SK-N-SH treated with all-trans-retinoic acid at 6 μM for 48 hours (cell line): ENCODE measurements at regions not wholly inside any gene's neighbourhood (a gene's known extent, or its start where the extent isn't known, plus 50 kb on each side); places are given as distances from the start of the nearest gene placed in this dataset.

ENCODE experiments used
- ATAC-seq: fragments of 200-7000 bp; cut with Tn5 transposase; 3 replicates; pipeline ENCODE4 v1.9.1; 2020; ENCODE audit warnings: mild to moderate bottlenecking, moderate library complexity
- ARNTL ChIP-seq: fragments of 450-650 bp; formaldehyde crosslinking; IDR thresholded peaks from 2 replicates; pipeline ENCODE4 v1.5.0; 2020; ENCODE audit warnings: low read depth, mild to moderate bottlenecking, moderate library complexity, borderline replicate concordance
- BACH2 ChIP-seq: fragments of 250-450 bp; sonication (Bioruptor Pico); IDR thresholded peaks from 2 replicates; pipeline ENCODE4 v1.9.0; 2021; ENCODE audit warnings: mild to moderate bottlenecking, borderline replicate concordance
- CREB5 ChIP-seq: fragments of 250-450 bp; sonication (Bioruptor Pico); IDR thresholded peaks from 2 replicates; pipeline ENCODE4 v1.5.1; 2020; ENCODE audit warnings: low read depth, mild to moderate bottlenecking, moderate library complexity
- CSDC2 ChIP-seq: fragments of 250-450 bp; sonication (Bioruptor Pico); IDR thresholded peaks from 2 replicates; pipeline ENCODE4 v1.5.0; 2020; ENCODE audit warnings: mild to moderate bottlenecking, moderate library complexity
- GLIS3 ChIP-seq: fragments of 250-450 bp; sonication (Bioruptor Pico); IDR thresholded peaks from 2 replicates; pipeline ENCODE4 v1.5.0; 2020; ENCODE audit warnings: mild to moderate bottlenecking, moderate library complexity
- ISL1 ChIP-seq: fragments of 250-450 bp; sonication (Bioruptor Pico); IDR thresholded peaks from 2 replicates; pipeline ENCODE4 v2.1.2; 2022; ENCODE audit warnings: mild to moderate bottlenecking, moderate library complexity
- OSR1 ChIP-seq: fragments of 250-450 bp; sonication (Bioruptor Pico); IDR thresholded peaks from 2 replicates; pipeline ENCODE4 v1.8.0; 2022; ENCODE audit warnings: moderate library complexity, mild to moderate bottlenecking, inconsistent platforms
- PATZ1 ChIP-seq: fragments of 250-450 bp; sonication (Bioruptor Pico); IDR thresholded peaks from 2 replicates; pipeline ENCODE4 v1.8.0; 2020; ENCODE audit warnings: mild to moderate bottlenecking, moderate library complexity, borderline replicate concordance
- POU6F1 ChIP-seq: fragments of 250-450 bp; sonication (Bioruptor Pico); IDR thresholded peaks from 2 replicates; pipeline ENCODE4 v1.8.0; 2021; ENCODE audit warnings: low read depth, mild to moderate bottlenecking, moderate library complexity, borderline replicate concordance
- PPARA ChIP-seq: fragments of 250-450 bp; sonication (Bioruptor Pico); IDR thresholded peaks from 2 replicates; pipeline ENCODE4 v1.5.0; 2020; ENCODE audit warnings: mild to moderate bottlenecking, borderline replicate concordance
- RARB ChIP-seq: fragments of 250-450 bp; sonication (Bioruptor Pico); IDR thresholded peaks from 2 replicates; pipeline ENCODE4 v1.8.0; 2021; ENCODE audit warnings: mild to moderate bottlenecking, moderate library complexity
- SNAI2 ChIP-seq: fragments of 250-450 bp; sonication (Bioruptor Pico); IDR thresholded peaks from 2 replicates; pipeline ENCODE4 v1.5.0; 2020; ENCODE audit warnings: mild to moderate bottlenecking, moderate library complexity
- TOX ChIP-seq: fragments of 250-450 bp; sonication (Bioruptor Pico); IDR thresholded peaks from 2 replicates; pipeline ENCODE4 v1.8.0; 2021; ENCODE audit warnings: mild to moderate bottlenecking, moderate library complexity, borderline replicate concordance
- TSHZ2 ChIP-seq: fragments of 250-450 bp; sonication (Bioruptor Pico); IDR thresholded peaks from 2 replicates; pipeline ENCODE4 v1.5.0; 2020; ENCODE audit warnings: mild to moderate bottlenecking, moderate library complexity
- ZC3H10 ChIP-seq: fragments of 250-450 bp; sonication (Bioruptor Pico); IDR thresholded peaks from 2 replicates; pipeline ENCODE4 v1.5.1; 2021; ENCODE audit warnings: mild to moderate bottlenecking, moderate library complexity
- ZFP30 ChIP-seq: fragments of 450-650 bp; formaldehyde crosslinking; IDR thresholded peaks from 2 replicates; pipeline ENCODE4 v1.5.0; 2022; ENCODE audit warnings: mild to moderate bottlenecking, moderate library complexity
- ZNF565 ChIP-seq: fragments of 450-650 bp; formaldehyde crosslinking; conservative IDR thresholded peaks from 2 replicates; pipeline ENCODE4 v1.5.0; 2020; ENCODE audit warnings: low read depth, mild to moderate bottlenecking, moderate library complexity
- ZNF70 ChIP-seq: fragments of 450-650 bp; formaldehyde crosslinking; IDR thresholded peaks from 2 replicates; pipeline ENCODE4 v1.5.0; 2020; ENCODE audit warnings: mild to moderate bottlenecking, moderate library complexity
- ZNF8 ChIP-seq: fragments of 450-650 bp; formaldehyde crosslinking; IDR thresholded peaks from 2 replicates; pipeline ENCODE4 v1.5.0; 2020; ENCODE audit warnings: mild to moderate bottlenecking, moderate library complexity

- no peak for TF ChIP-seq TSHZ2 (CRISPR knock-in tag)
- TF ChIP-seq ARNTL = no peak
- TF ChIP-seq PPARA (CRISPR knock-in tag) = no peak
- TF ChIP-seq OSR1 = no peak
- no peak for TF ChIP-seq PATZ1 (CRISPR knock-in tag)
- TF ChIP-seq ZNF70 = no peak
- TF ChIP-seq BACH2 (CRISPR knock-in tag) = no peak
- TF ChIP-seq POU6F1 = no peak
- TF ChIP-seq CSDC2 = no peak
- no peak for ATAC-seq
These were observed 792.8 kb upstream of the PIK3C3 start for GRCh38 chr18:41162191-41162590.

- TF ChIP-seq ZNF70 (no peak), ISL1 (CRISPR knock-in tag) (peak; percentile 84)
- TF ChIP-seq, all 23 proteins: peak for 1
- no peak for ATAC-seq
These were observed 798.9 kb upstream of the PIK3C3 start for GRCh38 chr18:41155910-41156851.

GRCh38 chr18:41155025-41155424, 800.0 kb upstream of the PIK3C3 start:
- TF ChIP-seq PATZ1 (CRISPR knock-in tag) = no peak
- no peak for TF ChIP-seq CREB5
- TF ChIP-seq ZC3H10 (CRISPR knock-in tag) = no peak
- no peak for TF ChIP-seq POU6F1
- no peak for TF ChIP-seq OSR1
- no peak for TF ChIP-seq BACH2 (CRISPR knock-in tag)
- TF ChIP-seq GLIS3 (CRISPR knock-in tag) = no peak
- TF ChIP-seq ARNTL = no peak
- no peak for TF ChIP-seq ZNF8 (CRISPR knock-in tag)
- no peak for TF ChIP-seq TSHZ2 (CRISPR knock-in tag)
- no peak for TF ChIP-seq TOX (CRISPR knock-in tag)
- TF ChIP-seq ZFP30 = no peak
- no peak for TF ChIP-seq SNAI2 (CRISPR knock-in tag)
- TF ChIP-seq ZNF565 (CRISPR knock-in tag) = no peak
- no peak for TF ChIP-seq RARB (CRISPR knock-in tag)
- no peak for ATAC-seq
